NCI-H2227 (cell line): ENCODE measurements at regions not wholly inside any gene's neighbourhood (a gene's known extent, or its start where the extent isn't known, plus 50 kb on each side); places are given as distances from the start of the nearest gene placed in this dataset.
"Not testable (repeated sequence)": the region's sequence is repeated elsewhere in the genome, so short reads cannot be mapped to it uniquely, and the experiment has no call there.

ENCODE experiments used
- DNase-seq: peaks from one replicate; lab custom pipeline; 2025; ENCODE audit not compliant: unreplicated experiment; lab: John Stamatoyannopoulos, UW

DNA sequence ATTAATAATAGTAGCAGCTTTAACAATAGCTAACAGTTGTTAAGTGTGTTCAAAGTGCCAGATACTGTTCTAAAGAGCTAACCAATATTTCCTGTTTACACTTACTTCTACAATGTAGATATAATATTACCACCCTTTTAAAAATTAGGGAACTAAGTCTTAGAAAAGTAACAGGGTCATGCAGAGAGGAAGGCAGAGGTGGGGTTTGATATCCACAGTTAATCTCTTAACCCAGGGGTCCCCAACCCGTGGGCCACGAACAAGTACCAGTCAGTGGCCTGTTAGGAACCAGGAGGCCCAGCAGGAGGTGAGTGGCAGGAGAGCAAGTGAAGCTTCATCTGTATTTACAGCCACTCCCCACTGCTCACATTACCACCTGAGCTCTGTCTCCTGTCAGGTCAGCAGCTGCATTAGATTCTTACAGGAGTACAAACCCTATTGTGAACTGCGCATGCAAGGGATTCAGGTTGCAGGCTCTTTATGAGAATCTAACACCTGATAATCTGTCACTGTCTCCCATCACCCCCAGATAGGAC lies 89.1 kb downstream of the ACTL7B start:
- no peak for DNase-seq

DNA sequence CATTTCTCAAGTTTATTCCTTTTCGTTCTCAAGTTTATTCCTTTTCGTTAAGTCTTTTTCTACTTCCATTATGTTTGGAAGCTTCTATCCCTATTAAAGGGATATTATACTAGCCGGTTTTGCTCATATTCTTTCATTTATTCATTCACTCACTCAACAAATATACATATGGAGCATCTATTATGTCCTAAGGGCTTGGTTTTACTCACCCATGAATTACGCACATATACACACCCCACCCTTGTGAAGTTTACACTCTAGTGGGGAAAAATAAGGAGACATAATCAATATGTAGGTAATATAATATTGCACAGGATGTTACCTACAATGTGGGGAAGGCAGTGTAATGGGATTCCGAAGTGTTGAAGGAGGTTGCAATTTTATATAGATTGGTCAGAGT lies 90.5 kb downstream of the ACTL7B start:
- DNase-seq, result no peak

DNA sequence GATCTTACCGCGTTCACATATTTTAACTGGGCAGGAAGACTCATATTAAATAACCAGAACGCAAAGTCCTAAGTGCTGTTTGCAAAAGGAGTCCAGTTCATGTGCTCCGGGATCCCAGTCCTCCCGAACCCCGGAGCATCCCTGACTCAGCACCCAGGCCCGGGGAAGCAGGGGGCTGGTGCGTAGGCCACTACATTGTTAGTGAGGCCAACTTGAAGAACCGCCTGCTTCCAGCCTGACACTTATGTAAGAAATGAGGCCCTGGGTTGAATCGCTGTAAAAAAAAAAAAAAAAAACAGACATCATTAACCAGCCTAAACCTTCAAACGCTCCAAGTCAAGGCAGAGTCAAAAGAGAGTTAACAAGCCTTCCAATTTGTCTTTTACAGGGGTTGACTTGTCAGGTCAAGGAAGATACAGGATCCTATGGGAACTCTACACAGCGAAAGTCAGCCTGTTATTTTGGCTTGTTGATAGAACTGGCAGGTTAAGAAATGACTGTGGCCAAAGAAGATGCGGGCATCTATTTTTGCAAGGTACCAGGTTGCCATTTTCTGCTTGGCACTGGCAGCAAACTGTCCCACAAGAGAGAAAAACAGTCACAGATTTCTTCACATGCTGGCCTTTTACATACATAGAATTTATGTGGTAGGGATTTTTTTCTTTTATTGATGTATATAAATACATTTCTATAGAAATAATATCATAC lies 93.3 kb downstream of the ACTL7B start:
- no peak for DNase-seq

DNA sequence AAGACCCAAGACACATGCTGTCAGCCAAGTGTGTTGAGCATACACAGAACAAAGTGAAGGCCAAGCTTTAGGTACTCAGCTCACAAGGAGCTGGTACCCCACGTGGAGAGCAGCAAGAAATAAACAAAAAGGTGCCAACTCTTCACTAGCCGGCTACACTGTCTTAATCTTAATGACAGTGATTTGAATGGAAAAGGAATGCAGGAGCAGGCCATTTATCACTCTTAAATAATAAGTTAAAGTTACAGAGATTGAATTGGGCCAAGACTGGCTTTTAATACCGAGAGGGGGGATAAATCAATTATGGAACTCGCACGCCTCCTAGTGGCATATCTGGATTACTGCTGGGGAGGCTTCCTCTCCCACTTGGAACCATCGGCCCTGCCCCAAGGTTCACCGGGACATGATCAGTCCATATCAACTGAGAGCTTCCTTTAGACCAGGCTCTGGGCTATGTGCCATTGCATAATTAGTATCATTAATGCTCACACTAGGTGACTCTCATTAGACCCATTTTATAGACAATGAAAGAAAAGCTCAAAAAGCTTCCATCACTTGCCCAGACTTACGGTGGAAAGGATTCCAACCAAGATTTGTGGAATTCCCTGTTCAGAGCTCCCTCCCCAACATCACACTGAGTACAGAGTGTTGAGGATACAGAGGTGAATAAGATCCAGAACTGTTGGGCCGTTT lies 94.0 kb downstream of the ACTL7B start:
- DNase-seq, result peak; percentile 30

DNA sequence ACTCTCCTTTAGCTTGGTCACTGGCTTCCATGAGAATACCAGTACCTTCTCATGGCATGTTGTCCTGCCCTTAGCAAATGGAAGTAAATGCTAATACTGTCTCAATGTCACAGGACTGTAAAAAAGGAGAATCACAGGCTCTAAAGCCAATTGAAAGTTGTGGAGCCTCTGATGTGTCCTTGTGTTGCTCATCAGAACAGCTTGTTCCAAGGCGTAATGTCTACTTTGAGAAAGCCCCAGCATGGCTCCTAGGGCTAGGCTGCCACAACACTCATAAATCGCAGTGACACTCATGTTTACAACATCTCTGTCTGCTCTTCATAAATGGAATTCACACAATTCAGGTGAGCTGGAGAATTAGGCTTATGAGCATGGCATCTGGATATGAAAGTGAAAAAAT lies 94.9 kb downstream of the ACTL7B start:
- DNase-seq, result no peak

DNA sequence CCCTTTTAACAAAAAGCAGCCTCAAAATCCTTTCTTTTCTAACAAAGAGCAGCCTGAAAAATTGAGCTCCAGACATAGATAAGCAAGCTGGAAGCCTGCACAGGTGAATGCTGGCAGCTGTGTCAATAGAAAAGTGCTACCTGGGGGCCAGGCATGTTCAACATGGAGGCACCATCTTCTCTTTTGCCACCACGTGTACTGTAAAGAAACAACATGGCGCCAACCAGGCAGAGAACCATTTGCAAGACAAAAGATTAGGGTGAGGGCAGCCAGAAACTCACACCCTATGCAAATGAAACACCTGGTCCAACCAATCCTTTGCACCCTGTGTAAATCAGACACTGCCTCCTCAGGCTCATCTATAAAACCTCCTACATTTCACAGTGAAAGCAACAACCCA lies 96.0 kb downstream of the ACTL7B start:
- no peak for DNase-seq

DNA sequence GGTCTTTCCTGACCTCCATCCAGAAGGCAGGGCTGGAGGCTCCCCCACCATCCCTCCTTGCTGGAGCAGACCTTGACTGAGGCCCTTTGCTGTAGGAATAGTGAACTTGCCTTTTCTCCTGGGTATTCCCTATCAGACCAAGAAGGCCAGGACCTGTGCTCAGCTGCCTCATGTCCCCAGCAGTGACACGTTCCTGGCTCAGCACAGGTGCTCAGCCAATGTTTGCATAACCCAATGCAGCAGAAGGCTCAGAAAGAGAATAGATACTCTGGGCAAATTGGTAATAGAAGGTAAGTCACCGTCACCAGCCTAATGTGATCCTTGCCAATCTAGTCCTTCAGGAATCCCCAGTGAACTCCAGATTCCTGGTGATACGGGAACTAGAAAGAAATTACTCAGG lies 96.4 kb downstream of the ACTL7B start:
- DNase-seq, result no peak

DNA sequence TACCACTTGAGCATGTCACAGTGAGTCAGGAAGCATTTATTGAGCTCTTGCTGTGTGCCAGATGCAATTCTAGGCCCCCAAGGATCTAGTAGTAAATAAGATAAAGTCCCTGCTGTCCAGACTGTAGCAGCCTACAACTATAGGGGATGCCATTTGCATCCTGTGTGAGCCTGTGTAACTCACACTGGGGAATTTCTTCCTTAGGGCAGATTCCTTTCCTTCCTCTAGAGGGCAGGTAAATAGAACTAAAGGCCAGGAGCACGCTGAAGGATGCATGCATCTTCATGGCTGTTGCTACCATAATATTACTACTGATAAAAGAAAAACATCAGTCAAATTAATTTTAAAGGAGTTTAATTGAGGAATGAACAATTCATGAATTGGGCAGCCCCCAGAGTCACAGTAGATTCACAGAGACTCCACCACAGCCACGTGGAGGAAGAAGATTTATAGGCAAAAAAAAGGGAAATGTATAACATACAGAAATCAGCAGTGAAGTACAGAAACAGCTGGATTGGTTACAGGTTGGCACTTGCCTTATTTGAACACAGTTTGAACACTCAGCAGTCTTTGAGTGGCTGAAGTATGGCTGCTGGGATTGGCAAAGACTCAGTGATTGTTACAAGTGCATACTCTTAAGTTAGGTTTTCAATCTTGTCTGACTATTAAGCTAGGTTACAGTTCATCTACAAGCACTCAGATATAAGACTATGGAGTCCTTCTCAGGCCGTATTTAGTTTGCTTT lies 98.9 kb downstream of the ACTL7B start:
- no peak for DNase-seq

DNA sequence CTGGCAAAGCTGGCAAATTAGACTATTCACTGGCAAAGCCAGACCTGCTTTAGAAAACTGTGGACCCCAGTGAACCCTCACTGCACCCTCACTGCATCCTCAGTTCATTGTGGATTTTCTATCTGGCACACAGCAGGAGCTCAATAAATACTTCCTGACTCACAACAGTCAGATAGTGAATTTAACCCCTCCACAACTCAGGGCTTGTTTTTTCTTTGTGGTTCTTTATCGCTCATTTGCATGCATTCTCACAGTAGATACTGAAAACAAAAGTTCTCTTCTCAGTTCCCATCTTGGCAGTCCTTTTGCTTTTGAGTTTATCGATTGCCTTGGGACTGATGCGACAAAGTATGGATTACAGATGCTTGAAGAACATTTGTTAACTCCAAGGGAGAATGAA lies 99.8 kb downstream of the ACTL7B start:
- DNase-seq, result no peak

DNA sequence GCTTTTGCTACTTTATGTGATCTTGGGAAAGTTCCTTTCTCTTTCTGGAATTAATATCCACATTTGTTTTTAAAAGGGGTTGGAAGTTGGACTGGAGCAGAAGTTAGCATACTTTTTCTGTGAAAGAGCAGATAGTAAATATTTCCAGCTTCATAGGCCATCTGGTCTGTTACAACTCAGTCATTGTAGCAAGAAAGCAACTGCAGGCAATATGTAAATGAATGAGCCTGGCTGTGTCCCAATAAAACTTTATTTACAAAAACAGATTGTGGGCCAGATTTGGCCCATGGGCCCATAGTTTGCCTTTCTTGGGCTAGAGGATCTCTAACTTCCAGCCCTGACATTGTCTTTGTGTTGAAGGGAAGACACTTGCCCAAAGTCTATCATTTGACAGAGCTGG lies 104.4 kb downstream of the ACTL7B start:
- no peak for DNase-seq

DNA sequence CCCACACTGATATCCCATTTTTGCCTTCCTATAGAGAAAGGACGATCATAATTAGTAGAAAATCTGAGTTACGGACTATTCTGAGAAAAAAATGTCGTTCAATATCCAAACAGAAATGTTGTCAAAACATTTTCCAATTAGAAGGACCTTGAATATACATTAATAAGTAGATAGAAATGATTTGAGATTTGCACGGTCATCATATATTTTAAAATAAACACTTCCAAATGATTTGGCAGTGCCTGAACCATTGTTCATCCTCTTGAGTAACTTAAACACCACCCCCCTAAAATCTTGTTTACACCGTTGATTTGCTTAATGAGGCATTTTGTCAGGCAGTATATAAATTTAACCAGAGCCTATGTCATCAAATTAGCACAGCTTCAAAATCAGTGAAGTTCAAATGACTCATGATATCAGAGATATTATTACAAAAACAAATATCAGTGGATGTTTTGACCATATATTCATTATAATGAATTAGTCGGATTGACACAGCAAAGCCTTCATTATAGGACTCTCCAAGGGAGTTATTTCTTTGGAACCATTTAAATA lies 105.0 kb downstream of the ACTL7B start:
- no peak for DNase-seq

DNA sequence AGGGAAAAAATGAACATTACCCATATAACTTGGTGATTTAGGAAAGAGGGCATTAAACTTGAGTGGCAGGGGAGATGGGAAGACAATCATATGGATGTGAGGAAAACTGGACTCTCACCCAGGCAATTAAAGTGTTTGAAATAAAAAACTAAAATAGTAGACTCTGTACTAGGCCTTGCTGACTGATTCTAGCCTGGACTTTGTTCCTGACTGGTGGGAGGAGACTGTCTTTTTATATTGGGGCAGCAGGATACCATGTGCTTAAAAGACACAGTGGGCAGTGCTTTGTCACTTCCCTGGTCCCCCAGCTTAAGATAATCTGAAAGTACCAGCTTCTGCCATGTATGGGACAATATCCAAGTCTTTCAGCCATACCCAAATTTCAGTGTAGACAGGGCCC lies 107.0 kb downstream of the ACTL7B start:
- DNase-seq, result no peak

DNA sequence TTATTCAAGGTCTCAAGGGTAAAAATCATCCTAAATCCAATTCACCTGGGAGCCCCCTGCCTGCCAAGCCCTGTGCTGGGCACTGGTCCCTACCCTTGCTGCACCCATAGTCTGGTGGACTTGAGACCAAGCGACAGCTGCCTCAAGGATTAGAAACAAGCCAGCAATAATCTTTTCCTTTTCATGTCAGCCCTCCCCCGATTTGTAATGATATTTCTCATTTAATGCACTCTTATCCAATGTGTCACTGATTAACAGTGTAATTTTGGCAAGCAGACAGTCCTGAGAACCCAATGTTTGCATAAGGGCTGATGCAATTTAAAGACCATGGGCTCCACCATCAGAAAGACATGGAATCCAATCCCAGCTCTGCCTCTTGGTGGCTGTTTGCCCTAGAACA lies 108.9 kb downstream of the ACTL7B start:
- DNase-seq, result no peak

DNA sequence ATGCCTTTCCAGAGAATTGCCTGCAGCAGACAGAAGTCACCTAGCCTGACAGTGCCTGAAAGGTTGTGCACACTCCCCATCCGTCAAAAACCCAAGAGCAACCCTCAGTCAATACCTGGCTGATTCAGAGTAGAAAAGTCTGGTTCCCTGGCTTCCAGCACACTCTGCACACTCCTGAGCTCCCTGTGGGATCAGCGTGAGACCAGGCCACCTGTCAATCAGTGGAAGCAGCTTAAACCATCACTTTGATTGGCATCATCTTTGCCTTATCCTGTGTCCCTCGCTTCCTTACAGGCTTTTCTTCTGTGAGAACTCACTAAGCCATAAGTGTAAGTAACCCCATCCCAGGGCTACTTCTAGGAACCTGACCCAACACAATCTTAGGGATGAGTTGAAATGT lies 109.8 kb downstream of the ACTL7B start:
- no peak for DNase-seq

DNA sequence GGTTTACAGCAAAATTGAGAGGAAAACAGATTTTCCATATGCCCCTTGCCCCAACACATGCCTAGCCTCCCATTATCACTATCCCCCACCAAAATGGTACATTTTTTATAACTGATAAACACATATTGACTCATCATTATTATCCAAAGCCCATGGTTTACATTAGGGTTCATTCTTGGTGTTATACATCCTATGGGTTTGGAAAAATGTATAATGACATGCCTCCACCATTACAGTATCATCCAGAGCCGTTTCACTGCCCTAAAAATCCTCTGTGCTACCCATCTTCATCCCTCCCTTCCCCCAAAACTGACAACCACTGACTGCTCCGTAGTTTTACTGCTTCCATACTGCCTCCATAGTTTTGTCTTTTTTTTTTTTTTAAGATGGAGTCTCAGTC lies 111.1 kb downstream of the ACTL7B start:
- no peak for DNase-seq

DNA sequence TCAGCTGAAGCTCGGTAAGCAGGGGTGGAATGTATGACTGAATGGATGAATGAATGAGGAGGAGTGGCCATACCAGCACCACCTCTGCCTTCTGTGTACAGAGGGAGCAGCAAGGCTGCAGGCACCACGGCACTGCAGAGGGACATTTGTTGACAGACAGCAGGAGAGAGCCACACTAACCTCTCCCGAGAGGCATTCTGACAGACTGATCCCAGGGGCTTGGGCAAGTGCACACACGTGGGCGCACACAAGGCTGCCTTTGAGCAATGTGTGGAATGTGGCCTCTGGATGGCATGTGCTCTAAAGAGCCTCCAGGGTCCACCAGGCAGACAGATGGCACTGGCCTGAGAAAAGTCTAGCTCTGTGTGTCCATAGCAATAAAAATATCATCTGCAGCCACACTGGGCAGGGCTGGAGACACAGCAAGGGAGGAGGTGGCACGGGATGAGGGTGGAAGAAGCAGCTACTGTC lies 111.8 kb downstream of the ACTL7B start:
- DNase-seq, result no peak

DNA sequence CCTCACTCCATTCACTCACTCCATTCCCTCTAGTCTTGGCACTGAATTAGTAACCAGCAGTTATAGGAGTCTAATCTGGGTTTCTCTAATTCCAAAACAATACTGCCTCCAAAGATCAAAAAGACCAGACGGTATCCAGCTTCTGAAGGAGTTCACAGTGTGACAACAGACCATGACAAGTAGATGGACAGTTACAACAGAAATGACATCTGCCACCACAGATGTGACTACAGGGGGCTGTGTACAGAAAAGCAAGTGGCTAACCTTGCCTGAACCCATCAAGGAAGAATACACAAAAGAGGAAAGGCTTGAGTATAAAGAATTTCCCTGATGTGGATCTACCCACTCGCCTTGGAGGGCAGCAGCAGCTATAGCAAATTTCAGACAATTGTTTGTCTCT lies 112.4 kb downstream of the ACTL7B start:
- no peak for DNase-seq

DNA sequence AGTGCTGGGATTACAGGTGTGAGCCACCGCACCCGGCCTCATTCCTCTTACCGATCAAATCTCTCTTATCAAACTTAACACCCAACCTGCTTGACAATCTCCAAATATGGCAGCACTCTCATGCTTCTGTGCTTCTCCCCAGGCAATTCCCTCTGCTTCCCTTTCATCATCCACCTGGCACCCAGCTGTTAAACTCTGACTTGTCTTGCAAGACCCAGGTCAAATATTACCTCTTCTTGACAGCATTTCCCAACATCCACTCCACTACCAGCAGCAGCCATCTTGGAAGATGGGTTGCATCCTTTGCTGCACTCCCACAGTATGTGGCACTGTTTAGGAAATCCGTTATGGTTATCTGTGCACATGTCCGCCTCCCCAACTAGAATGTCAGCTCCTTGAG lies 113.6 kb downstream of the ACTL7B start:
- no peak for DNase-seq

DNA sequence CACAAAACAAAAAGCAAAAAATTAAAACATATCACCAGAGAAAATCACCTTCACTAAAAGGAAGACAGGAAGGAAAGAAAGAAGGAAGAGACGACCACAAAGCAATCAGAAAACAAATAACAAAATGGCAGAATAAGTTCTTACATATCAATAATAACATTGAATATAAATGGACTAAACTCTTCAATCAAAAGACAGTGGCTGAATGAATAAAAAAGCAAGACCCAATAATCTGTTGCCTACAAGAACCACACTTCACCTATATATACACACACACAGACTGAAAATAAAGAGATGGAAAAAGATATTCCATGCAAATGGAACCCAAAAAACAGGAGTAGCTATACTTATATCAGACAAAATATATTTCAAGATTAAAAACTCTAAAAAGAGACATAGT lies 124.5 kb downstream of the ACTL7B start:
- not testable (repeated sequence) for DNase-seq

DNA sequence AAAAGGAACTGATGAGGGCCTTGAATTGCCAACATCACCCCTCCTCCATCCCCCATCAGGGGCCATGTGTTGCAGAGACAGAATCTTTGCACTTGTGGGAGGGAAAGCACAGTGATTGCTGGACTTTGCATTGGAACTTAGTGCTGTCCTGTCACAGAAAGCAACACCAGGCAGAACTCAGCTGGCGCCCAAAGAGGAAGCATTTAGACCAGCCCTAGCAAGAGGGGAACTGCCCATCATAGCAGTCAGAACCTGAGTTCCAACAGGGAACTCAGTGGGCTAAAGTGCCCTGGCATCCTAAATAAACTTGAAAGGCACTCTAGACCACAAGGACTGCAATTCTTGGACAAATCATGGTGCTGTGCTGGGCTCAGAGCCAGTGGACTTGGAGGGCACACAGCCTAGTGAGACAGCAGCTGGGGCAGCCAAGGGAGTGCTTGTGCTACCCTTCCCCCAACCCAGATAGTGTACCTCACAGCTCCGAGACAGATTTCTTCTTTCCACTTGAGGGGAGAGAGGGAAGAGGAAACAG lies 128.1 kb downstream of the ACTL7B start:
- DNase-seq, result no peak

DNA sequence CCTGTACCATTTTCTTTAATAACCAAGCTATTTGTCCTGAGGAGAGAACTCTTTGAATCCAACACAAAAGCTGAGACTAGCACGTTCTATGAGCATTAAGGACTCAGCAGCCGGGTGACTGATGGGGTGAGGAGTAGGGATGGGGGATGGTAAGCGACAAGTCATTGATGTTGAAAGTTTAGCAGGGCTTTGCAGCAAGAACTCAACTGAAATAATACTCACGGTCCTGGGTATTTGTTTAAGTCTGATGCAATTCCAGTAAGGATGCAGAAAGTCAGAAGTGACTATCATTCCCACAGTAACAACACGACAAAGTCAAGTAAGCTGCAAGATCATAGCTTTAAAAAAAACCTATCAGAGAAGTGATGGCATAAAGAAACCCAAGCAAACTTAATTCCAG lies 131.1 kb downstream of the ACTL7B start:
- DNase-seq, result no peak
